ENCODE measurements at regions not wholly inside any gene's neighbourhood (a gene's known extent, or its start where the extent isn't known, plus 50 kb on each side); places are given as distances from the start of the nearest gene placed in this dataset.

GRCh38 chr7:67989142-67989541, 992.5 kb downstream of the TYW1 start:
- FAIRE-seq (no peak), ATAC-seq (no peak), DNase-seq (no peak)
- Histone ChIP-seq H3K9me3 (no peaks in the 10 kb centered on the region), H3K4me1 (no peaks in the 10 kb centered on the region), H3K36me3 (no peaks in the 10 kb centered on the region), H3K27ac (no peak overlapping the region), H3K4me3 (no peak overlapping the region), H3K27me3 (no peaks in the 10 kb centered on the region)
- intact Hi-C loops (cut with DNase I) = no loop called here
- 34 to 38% methylated on average over 4 of the region's 4 CpGs for WGBS, 2 donors
- no peak for TF ChIP-seq CTCF (IDR thresholded peaks at IDR 0.05)

GRCh38 chr7:67990003-67990402, 993.4 kb downstream of the TYW1 start:
- FAIRE-seq (no peak), DNase-seq (no peak), ATAC-seq (no peak)
- Histone ChIP-seq H3K4me1 (no peaks in the 10 kb centered on the region), H3K4me3 (no peak overlapping the region), H3K27ac (no peak overlapping the region), H3K9me3 (no peaks in the 10 kb centered on the region), H3K27me3 (no peaks in the 10 kb centered on the region), H3K36me3 (no peaks in the 10 kb centered on the region)
- WGBS, 2 donors = 42 to 56% methylated on average over 4 of the region's 4 CpGs
- intact Hi-C loops (cut with DNase I) = no loop called here
- TF ChIP-seq CTCF (IDR thresholded peaks at IDR 0.05) = no peak

GRCh38 chr7:67990716-67991115, 994.1 kb downstream of the TYW1 start:
- intact Hi-C loops (cut with DNase I) = no loop called here
- no peak for TF ChIP-seq CTCF (IDR thresholded peaks at IDR 0.05)
- WGBS, 2 donors = 85 to 93% methylated on average over 2 of the region's 2 CpGs
- no peak overlapping the region for H3K27ac ChIP-seq
- no peak for DNase-seq
- ATAC-seq = no peak
- no peak for FAIRE-seq
- H3K27me3 ChIP-seq = no peaks in the 10 kb centered on the region
- no peaks in the 10 kb centered on the region for H3K9me3 ChIP-seq
- H3K4me1 ChIP-seq = no peaks in the 10 kb centered on the region
- H3K4me3 ChIP-seq = no peak overlapping the region
- no peaks in the 10 kb centered on the region for H3K36me3 ChIP-seq

DNA sequence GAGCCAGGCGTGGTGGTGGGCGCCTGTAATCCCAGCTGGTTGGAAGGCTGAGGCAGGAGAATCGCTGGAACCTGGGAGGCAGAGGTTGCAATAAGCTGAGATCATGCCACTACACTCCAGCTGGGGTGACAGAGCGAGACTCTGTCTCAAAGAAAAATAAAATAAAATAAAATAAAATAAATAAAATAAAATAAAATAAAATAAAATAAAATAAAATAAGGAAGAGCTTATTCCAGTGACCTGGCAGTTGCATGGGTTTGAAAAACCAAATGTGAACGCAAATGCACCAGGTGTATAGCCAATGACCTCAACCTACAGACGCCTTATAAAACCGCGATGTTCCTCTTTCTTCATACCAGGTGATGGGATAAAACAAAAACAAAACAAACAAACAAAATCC, 995.7 kb downstream of the TYW1 start:
- H3K9me3 ChIP-seq = no peaks in the 10 kb centered on the region
- FAIRE-seq (no peak), DNase-seq (no peak), ATAC-seq (no peak)
- H3K36me3 ChIP-seq = no peaks in the 10 kb centered on the region
- no peak overlapping the region for H3K4me3 ChIP-seq
- 72 to 87% methylated on average over 8 of the region's 8 CpGs for WGBS, 2 donors
- no peak overlapping the region for H3K27ac ChIP-seq
- H3K4me1 ChIP-seq = no peaks in the 10 kb centered on the region
- intact Hi-C loops (cut with DNase I) = no loop called here
- H3K27me3 ChIP-seq = no peaks in the 10 kb centered on the region
- TF ChIP-seq CTCF (IDR thresholded peaks at IDR 0.05) = no peak

GRCh38 chr7:68005992-68006391, 1009.4 kb downstream of the TYW1 start:
- Histone ChIP-seq H3K27me3 (no peaks in the 10 kb centered on the region), H3K4me3 (no peak overlapping the region), H3K4me1 (no peaks in the 10 kb centered on the region), H3K36me3 (no peaks in the 10 kb centered on the region), H3K27ac (no peak overlapping the region), H3K9me3 (no peaks in the 10 kb centered on the region)
- DNase-seq = no peak
- 80 to 93% methylated on average over 6 of the region's 6 CpGs for WGBS, 2 donors
- no peak for ATAC-seq
- intact Hi-C loops (cut with DNase I) = no loop called here
- no peak for TF ChIP-seq CTCF (IDR thresholded peaks at IDR 0.05)
- FAIRE-seq = no peak

All from pancreas (tissue), 10 donors.